Osteoblast (primary cell): ENCODE measurements at regions not wholly inside any gene's neighbourhood (a gene's known extent, or its start where the extent isn't known, plus 50 kb on each side); places are given as distances from the start of the nearest gene placed in this dataset.

ENCODE experiments used
- DNase-seq: peaks from one replicate; pipeline ENCODE4 v3.0.0; 2011; ENCODE audit warnings: low spot score, mixed read lengths; ENCODE audit not compliant: insufficient read length; ENCODE audit errors: missing footprints
- H2AFZ ChIP-seq: 2 replicates; pipeline ENCODE4 v1.6.0; 2011; ENCODE audit warnings: mild to moderate bottlenecking, low read length
- H3K27ac ChIP-seq: 2 replicates; pipeline ENCODE4 v1.5.1; 2011; ENCODE audit warnings: mild to moderate bottlenecking, low read depth, low read length, moderate library complexity
- H3K27me3 ChIP-seq: 2 replicates; pipeline ENCODE4 v1.6.0; 2012; ENCODE audit warnings: mild to moderate bottlenecking, control low read depth, inconsistent platforms, low read length, moderate library complexity; ENCODE audit not compliant: insufficient read depth
- H3K36me3 ChIP-seq: 2 replicates; pipeline ENCODE4 v1.5.1; 2011; ENCODE audit warnings: mild to moderate bottlenecking, low read length, control low read depth, moderate library complexity; ENCODE audit not compliant: insufficient read depth
- H3K4me1 ChIP-seq: 2 replicates; pipeline ENCODE4 v1.5.1; 2011; ENCODE audit warnings: mild to moderate bottlenecking, low read length, control low read depth, moderate library complexity; ENCODE audit not compliant: insufficient read depth
- H3K4me2 ChIP-seq: 2 replicates; pipeline ENCODE4 v1.6.0; 2011; ENCODE audit warnings: mild to moderate bottlenecking, low read length; ENCODE audit not compliant: insufficient read depth
- H3K4me3 ChIP-seq: fragments of 200-600 bp; sonication (generic); 3 replicates; pipeline ENCODE4 v1.5.1; 2012; ENCODE audit warnings: mild to moderate bottlenecking, low read length, inconsistent platforms; ENCODE audit not compliant: insufficient read depth
- H3K79me2 ChIP-seq: 2 replicates; pipeline ENCODE4 v1.6.0; 2012; ENCODE audit warnings: mild to moderate bottlenecking, low read length, control low read depth, inconsistent platforms; ENCODE audit not compliant: insufficient read depth
- H3K9me3 ChIP-seq: 2 replicates; pipeline ENCODE4 v1.5.1; 2011; ENCODE audit warnings: low read depth, low read length, control low read depth
- H4K20me1 ChIP-seq: 2 replicates; pipeline ENCODE4 v1.6.0; 2012; ENCODE audit warnings: mild to moderate bottlenecking, low read length, control low read depth; ENCODE audit not compliant: insufficient read depth
- CTCF ChIP-seq: IDR thresholded peaks from 2 replicates; pipeline ENCODE4 v1.5.1; 2011; ENCODE audit warnings: mild to moderate bottlenecking, low read depth, low read length, moderate library complexity; ENCODE audit errors: extremely low read depth

GRCh38 chr16:9645911-9646310, 536.3 kb downstream of the GRIN2A start:
- no peaks in the 10 kb centered on the region for H4K20me1 ChIP-seq
- no peaks in the 10 kb centered on the region for H3K9me3 ChIP-seq
- TF ChIP-seq CTCF, result no peak
- no peaks in the 10 kb centered on the region for H3K79me2 ChIP-seq
- no peak overlapping the region for H2AFZ ChIP-seq
- no peaks in the 10 kb centered on the region for H3K36me3 ChIP-seq
- H3K27ac ChIP-seq, result no peak overlapping the region
- no peak overlapping the region for H3K4me3 ChIP-seq
- H3K27me3 ChIP-seq, result no peaks in the 10 kb centered on the region
- H3K4me1 ChIP-seq, result no peaks in the 10 kb centered on the region
- no peak for DNase-seq
- no peak overlapping the region for H3K4me2 ChIP-seq

GRCh38 chr16:9647981-9648701, 534.1 kb downstream of the GRIN2A start:
- no peak overlapping the region for H3K27ac ChIP-seq
- no peak overlapping the region for H3K4me3 ChIP-seq
- no peaks in the 10 kb centered on the region for H4K20me1 ChIP-seq
- H3K4me2 ChIP-seq, result no peak overlapping the region
- TF ChIP-seq CTCF, result peak; percentile 57
- no peak overlapping the region for H2AFZ ChIP-seq
- H3K9me3 ChIP-seq, result no peaks in the 10 kb centered on the region
- no peaks in the 10 kb centered on the region for H3K27me3 ChIP-seq
- H3K36me3 ChIP-seq, result no peaks in the 10 kb centered on the region
- H3K4me1 ChIP-seq, result no peaks in the 10 kb centered on the region
- no peak for DNase-seq
- H3K79me2 ChIP-seq, result no peaks in the 10 kb centered on the region

- H4K20me1 ChIP-seq, result no peaks in the 10 kb centered on the region
- no peaks in the 10 kb centered on the region for H3K9me3 ChIP-seq
- H2AFZ ChIP-seq, result no peak overlapping the region
- DNase-seq, result no peak
- no peak overlapping the region for H3K4me2 ChIP-seq
- H3K4me1 ChIP-seq, result no peaks in the 10 kb centered on the region
- H3K4me3 ChIP-seq, result no peak overlapping the region
- H3K79me2 ChIP-seq, result no peaks in the 10 kb centered on the region
- no peak for TF ChIP-seq CTCF
- no peaks in the 10 kb centered on the region for H3K36me3 ChIP-seq
- no peak overlapping the region for H3K27ac ChIP-seq
- H3K27me3 ChIP-seq, result no peaks in the 10 kb centered on the region
Measured at GRCh38 chr16:9650284-9650683, 531.9 kb downstream of the GRIN2A start.

GRCh38 chr16:9655051-9655450, 527.2 kb downstream of the GRIN2A start:
- no peak for TF ChIP-seq CTCF
- H3K27ac ChIP-seq, result no peak overlapping the region
- no peaks in the 10 kb centered on the region for H4K20me1 ChIP-seq
- H3K27me3 ChIP-seq, result no peaks in the 10 kb centered on the region
- no peak overlapping the region for H2AFZ ChIP-seq
- no peaks in the 10 kb centered on the region for H3K9me3 ChIP-seq
- H3K4me1 ChIP-seq, result no peaks in the 10 kb centered on the region
- no peaks in the 10 kb centered on the region for H3K36me3 ChIP-seq
- H3K4me2 ChIP-seq, result no peak overlapping the region
- H3K79me2 ChIP-seq, result no peaks in the 10 kb centered on the region
- no peak for DNase-seq
- H3K4me3 ChIP-seq, result no peak overlapping the region
